A673 (cell line): ENCODE measurements at regions not wholly inside any gene's neighbourhood (a gene's known extent, or its start where the extent isn't known, plus 50 kb on each side); places are given as distances from the start of the nearest gene placed in this dataset.

Source experiments
- BruUV-seq: library from RNA; stranded (reverse); fragments of 400-500 nt; replicated peaks from 2 replicates; lab custom pipeline; 2021; lab: Mats Ljungman, UMichigan
- CTCF ChIA-PET: fragments of 300-600 bp; sonication (Branson Sonifier 250); formaldehyde crosslinking; loops from one replicate; lab custom pipeline; 2022; ENCODE audit warnings: antibody characterized with exemption; lab: Charles Lee
- POLR2A ChIA-PET: fragments of 300-600 bp; sonication (Branson Sonifier 250); formaldehyde crosslinking; loops from one replicate; lab custom pipeline; 2022; ENCODE audit warnings: antibody characterized with exemption; ENCODE audit not compliant: low non-redundant PET; lab: Charles Lee
- DNase-seq: peaks from one replicate; pipeline ENCODE4 v3.0.0-alpha.2; 2015; ENCODE audit warnings: low spot score
- H3K27ac ChIP-seq: fragments of 200-600 bp; sonication (generic); 2 replicates; pipeline ENCODE4 v1.5.1; 2016; ENCODE audit warnings: mixed run types, low read depth, mild to moderate bottlenecking, mixed read lengths, antibody characterized with exemption, low read length; ENCODE audit not compliant: poor library complexity, severe bottlenecking
- H3K27me3 ChIP-seq: fragments of 200-600 bp; sonication (generic); replicated peaks from 2 replicates; pipeline ENCODE4 v1.6.1; 2017; ENCODE audit warnings: mixed run types, low read depth, mild to moderate bottlenecking, mixed read lengths, antibody characterized with exemption, low read length; ENCODE audit not compliant: insufficient read depth, poor library complexity
- H3K36me3 ChIP-seq: fragments of 200-600 bp; sonication (generic); 2 replicates; pipeline ENCODE4 v1.6.1; 2016; ENCODE audit warnings: mixed run types, mild to moderate bottlenecking, mixed read lengths, antibody characterized with exemption, low read length; ENCODE audit not compliant: insufficient read depth, poor library complexity, severe bottlenecking
- H3K4me1 ChIP-seq: fragments of 200-600 bp; sonication (generic); 2 replicates; pipeline ENCODE4 v1.6.1; 2017; ENCODE audit warnings: mixed run types, mild to moderate bottlenecking, mixed read lengths, antibody characterized with exemption, low read length; ENCODE audit not compliant: insufficient read depth, poor library complexity, severe bottlenecking
- H3K4me3 ChIP-seq: fragments of 200-600 bp; sonication (generic); 2 replicates; pipeline ENCODE4 v1.5.1; 2016; ENCODE audit warnings: low read depth, mixed run types, mild to moderate bottlenecking, mixed read lengths, low read length; ENCODE audit not compliant: poor library complexity, severe bottlenecking
- H3K9me3 ChIP-seq: fragments of 200-600 bp; sonication (generic); 2 replicates; pipeline ENCODE4 v1.6.1; 2016; ENCODE audit warnings: mixed run types, low read depth, mild to moderate bottlenecking, mixed read lengths, antibody characterized with exemption, low read length; ENCODE audit not compliant: poor library complexity, severe bottlenecking
- CTCF ChIP-seq: fragments of 300-800, 200-600 bp; sonication (generic); conservative IDR thresholded peaks from 2 replicates; pipeline ENCODE4 v1.5.1; 2017; ENCODE audit warnings: low read depth, mild to moderate bottlenecking, antibody characterized with exemption, low read length, moderate library complexity, mixed read lengths
- EZH2 ChIP-seq: fragments of 200-600 bp; sonication (generic); IDR thresholded peaks from 2 replicates; pipeline ENCODE4 v1.6.1; 2017; ENCODE audit warnings: borderline replicate concordance, low read depth, mild to moderate bottlenecking, mixed read lengths, antibody characterized with exemption, low read length; ENCODE audit not compliant: poor library complexity, severe bottlenecking
- intact Hi-C: fragments of 100-400 bp; cut with micrococcal nuclease; formaldehyde crosslinking; loops from one replicate; pipeline ENCODE4 v1.10.0; 2022; ENCODE audit not compliant: unreplicated experiment

GRCh38 chr4:126897038-126897437, 735.7 kb upstream of the INTU start:
- intact Hi-C loops: no loop called here
- no peak for TF ChIP-seq EZH2
- no peak for TF ChIP-seq CTCF
- Histone ChIP-seq H3K36me3 (no peaks in the 10 kb centered on the region), H3K9me3 (no peaks in the 10 kb centered on the region), H3K4me1 (no peaks in the 10 kb centered on the region), H3K4me3 (no peak overlapping the region), H3K27me3 (no peaks in the 10 kb centered on the region), H3K27ac (no peak overlapping the region)
- ChIA-PET CTCF (no interaction called here), POLR2A (no interaction called here)
- no peak for DNase-seq
- BruUV-seq: no TSS peak

- ChIA-PET POLR2A (no interaction called here), CTCF (no interaction called here)
- DNase-seq: no peak
- Histone ChIP-seq H3K4me1 (no peaks in the 10 kb centered on the region), H3K36me3 (no peaks in the 10 kb centered on the region), H3K9me3 (no peaks in the 10 kb centered on the region), H3K27me3 (no peaks in the 10 kb centered on the region), H3K27ac (no peak overlapping the region), H3K4me3 (no peak overlapping the region)
- no TSS peak for BruUV-seq
- intact Hi-C loops: no loop called here
- TF ChIP-seq EZH2 (no peak), CTCF (no peak)
Measured at GRCh38 chr4:126898815-126899214, 733.9 kb upstream of the INTU start.

- H3K4me1 ChIP-seq: no peaks in the 10 kb centered on the region
- no TSS peak for BruUV-seq
- no peak for DNase-seq
- H3K9me3 ChIP-seq: no peaks in the 10 kb centered on the region
- no peak overlapping the region for H3K4me3 ChIP-seq
- ChIA-PET CTCF (no interaction called here), POLR2A (no interaction called here)
- intact Hi-C loops: no loop called here
- TF ChIP-seq CTCF: no peak
- TF ChIP-seq EZH2: no peak
- no peaks in the 10 kb centered on the region for H3K36me3 ChIP-seq
- no peak overlapping the region for H3K27ac ChIP-seq
- no peaks in the 10 kb centered on the region for H3K27me3 ChIP-seq
Measured at GRCh38 chr4:126899331-126899801, 733.4 kb upstream of the INTU start.
